CD4-positive, alpha-beta T cell treated with Interleukin-4 for 4 hours (primary cell): ENCODE measurements at regions not wholly inside any gene's neighbourhood (a gene's known extent, or its start where the extent isn't known, plus 50 kb on each side); places are given as distances from the start of the nearest gene placed in this dataset.
"Not testable (repeated sequence)": the region's sequence is repeated elsewhere in the genome, so short reads cannot be mapped to it uniquely, and the experiment has no call there.

ENCODE experiments used
- DNase-seq: peaks from one replicate; pipeline ENCODE4 v3.0.0-alpha.2; 2020

DNA sequence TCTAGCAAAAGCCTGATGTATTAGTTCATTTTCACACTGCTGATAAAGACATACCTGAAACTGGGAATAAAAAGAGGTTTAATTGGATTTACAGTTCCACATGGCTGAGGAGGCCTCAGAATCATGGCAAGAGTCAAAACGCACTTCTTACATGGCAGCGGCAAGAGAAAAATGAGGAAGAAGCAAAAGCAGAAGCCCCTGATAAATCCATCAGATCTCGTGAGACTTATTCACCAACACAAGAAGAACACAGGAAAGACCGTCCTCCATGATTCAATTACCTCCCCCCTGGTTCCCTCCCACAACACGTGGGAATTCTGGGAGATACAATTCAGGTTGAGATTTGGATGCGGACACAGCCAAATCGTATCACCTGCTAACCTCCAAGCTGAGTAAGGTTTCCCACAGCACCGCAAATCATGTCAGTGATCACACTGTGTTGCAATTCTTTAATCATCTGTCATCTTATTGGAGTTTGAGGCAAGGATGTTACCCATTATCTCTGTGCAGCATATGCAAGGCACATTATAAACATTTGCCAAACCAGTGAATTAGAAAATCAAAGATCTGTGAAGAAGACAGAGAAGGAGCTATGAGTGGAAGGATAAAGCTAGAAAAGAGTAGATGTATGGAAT lies 128.5 kb downstream of the ZNF281 start:
- no peak for DNase-seq

GRCh38 chr1:200279810-200280411 lies 129.9 kb downstream of the ZNF281 start:
- DNase-seq, result peak; percentile 38

- no peak for DNase-seq
Observed at GRCh38 chr1:200275816-200276453, 133.9 kb downstream of the ZNF281 start.

GRCh38 chr1:200275415-200275814 lies 134.4 kb downstream of the ZNF281 start:
- no peak for DNase-seq

GRCh38 chr1:200274116-200274515 lies 135.7 kb downstream of the ZNF281 start:
- DNase-seq, result no peak

DNA sequence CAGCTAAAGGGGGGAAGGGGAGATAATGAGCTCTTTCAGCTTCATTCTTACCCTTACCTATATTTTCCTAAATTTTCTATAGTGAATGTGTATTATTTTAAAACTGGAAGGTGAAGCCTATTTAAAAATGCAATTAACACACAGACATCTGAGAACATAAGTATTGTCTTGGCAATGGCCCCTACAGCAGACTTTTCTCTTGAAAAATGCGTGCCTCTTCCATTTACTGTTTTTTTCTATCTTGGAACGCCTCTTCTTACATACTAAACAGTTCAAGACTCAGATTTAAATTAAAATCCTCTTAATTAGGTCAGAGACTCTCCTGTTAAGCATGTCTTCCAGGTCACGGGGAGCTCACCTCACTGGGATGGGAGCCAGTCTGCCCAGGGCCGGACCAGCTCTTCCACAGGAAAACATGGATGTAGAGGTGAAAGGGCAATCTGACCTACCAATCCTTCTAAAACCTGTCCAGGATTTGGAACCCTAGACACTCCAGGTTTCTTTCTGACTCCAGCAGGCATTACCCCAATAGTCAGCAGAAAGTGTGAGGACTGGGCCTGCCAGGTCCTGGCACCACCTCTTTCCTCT lies 137.3 kb downstream of the ZNF281 start:
- DNase-seq, result no peak

GRCh38 chr1:200269256-200269655 lies 140.6 kb downstream of the ZNF281 start:
- DNase-seq, result no peak

DNA sequence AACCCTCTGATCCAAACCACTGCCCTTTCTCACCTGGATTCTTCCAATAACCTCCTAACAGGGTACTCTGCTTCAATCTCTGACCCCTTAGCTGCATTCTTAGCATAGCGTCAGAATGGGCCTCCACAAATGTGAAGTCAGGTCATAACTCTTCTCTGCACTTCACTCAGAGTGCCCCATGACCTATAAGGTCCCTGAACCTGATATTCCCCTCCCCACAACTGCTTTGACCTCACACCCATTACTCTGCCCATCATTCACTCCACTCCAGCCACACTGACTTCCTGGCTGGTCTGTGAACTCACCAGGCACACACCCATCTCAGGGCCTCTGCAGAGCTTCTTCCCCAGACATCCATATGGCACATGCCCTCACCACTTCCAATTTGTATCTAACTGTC lies 141.9 kb downstream of the ZNF281 start:
- no peak for DNase-seq

DNA sequence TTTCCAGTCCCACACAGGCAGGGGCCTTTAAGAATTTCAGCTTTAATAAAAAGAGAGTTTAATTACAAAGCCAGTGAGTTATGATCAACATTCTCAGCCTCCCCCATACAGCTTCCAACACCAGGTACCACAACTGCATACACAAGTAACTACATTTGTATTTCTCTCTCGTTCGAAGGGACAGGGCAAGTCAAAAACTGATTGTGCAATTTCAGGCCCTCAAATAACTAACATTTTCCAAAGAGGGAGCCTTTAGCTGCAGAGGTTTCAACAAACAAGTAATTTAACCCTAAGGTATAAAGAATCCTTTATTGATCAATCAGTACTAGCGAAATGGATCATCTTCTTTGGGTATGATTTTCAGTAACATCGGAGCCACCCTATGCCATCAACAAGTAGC lies 142.4 kb downstream of the ZNF281 start:
- DNase-seq, result no peak

GRCh38 chr1:200266871-200267270 lies 143.0 kb downstream of the ZNF281 start:
- DNase-seq, result no peak

DNA sequence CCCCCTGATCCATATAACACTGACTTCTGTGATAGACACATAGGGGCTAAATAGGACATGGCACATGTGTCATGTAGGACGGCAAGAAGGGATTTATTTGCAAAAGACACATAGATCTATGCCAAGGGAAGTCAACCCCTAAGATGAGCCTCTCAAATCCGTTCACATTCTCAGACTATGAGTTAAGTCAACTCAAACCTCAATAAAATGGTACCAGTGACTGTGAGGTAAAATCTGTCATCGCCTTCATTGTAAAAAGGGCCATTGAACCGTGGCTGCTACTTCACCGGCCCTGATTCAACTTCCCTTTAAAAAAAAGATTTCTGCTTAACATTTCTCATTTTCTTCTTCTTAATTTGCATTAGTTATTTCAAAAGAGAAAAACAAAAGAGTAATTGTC lies 144.0 kb downstream of the ZNF281 start:
- no peak for DNase-seq

DNA sequence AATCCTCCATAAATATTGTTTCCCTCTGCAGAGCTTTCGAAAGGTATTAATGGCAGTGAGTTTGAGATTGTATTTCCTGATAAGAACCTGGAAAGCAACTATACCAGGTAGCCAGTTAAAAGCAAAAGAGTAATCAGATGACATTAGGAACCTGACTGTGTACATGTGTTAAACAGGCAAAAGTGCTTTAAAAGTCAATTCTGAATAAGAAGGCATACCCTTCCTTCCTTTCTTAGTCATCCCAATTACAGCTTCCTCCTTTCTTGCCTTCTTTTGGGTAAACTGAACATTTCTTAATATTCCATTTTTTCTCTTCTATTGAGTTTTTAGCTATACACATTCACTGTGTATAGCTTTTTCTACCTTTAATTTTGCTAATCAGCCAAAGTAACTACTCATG lies 144.7 kb downstream of the ZNF281 start:
- no peak for DNase-seq

DNA sequence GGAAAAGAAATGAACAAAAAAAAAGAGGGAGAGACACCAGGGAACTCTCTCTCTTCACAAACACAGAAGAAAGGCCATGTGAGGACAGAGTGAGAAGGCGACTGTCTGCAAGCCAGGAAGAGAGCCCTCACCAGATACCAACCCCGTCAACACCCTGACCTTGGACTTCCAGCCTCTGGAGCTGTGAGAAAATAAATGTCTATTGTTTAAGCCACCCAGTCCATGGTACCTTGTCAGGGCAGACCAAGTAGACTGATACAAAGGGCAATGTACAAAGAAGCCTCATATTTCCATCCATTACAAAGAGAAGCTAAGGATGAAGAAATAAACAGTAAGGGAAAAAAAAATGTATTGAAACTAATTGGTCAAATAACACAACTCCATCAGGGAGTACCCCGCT lies 146.6 kb downstream of the ZNF281 start:
- no peak for DNase-seq

- no peak for DNase-seq
Observed at GRCh38 chr1:200262326-200262965, 147.4 kb downstream of the ZNF281 start.

GRCh38 chr1:200260597-200261335 lies 149.1 kb downstream of the ZNF281 start:
- DNase-seq, result no peak

DNA sequence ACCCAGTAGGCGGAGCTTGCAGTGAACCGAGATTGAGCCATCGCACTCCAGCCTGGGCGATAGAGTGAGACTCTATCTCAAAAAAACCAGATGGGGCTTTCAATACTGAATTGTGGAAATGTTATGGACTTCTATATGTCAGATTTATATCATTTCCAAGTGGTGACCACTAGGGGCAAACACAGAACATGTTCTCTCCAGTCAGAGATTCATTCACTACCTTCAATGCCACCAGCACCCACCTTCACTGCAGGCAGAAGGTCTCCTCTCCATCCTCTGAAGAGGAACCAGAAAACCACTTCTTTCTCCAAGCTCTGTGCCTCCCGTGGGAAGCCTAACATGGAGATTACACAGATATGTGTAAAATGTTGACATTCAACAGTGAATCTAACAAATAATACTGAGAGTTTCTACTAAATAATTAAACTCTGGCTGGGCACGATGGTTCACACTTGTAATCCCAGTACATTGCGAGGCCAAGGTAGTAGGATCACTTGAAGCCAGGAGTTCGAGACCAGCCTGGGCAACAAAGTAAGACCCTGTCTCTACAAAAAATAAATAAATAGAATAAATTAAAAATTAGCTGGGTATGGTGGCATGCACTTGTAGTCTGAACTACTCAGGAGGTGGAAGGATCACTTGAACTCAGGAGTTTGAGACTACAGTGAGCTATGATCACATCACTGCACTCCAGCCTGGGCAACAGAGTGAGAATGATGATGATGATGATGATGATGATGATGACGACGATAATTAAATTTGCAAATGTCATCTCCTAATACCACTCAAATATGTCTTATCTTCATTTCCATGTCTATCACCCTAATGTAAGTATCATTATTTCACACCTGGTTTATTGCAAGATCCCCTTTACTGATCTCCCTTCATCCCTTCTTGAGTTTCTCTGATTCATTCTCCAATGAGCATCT lies 151.1 kb downstream of the ZNF281 start:
- DNase-seq, result peak; percentile 28

DNA sequence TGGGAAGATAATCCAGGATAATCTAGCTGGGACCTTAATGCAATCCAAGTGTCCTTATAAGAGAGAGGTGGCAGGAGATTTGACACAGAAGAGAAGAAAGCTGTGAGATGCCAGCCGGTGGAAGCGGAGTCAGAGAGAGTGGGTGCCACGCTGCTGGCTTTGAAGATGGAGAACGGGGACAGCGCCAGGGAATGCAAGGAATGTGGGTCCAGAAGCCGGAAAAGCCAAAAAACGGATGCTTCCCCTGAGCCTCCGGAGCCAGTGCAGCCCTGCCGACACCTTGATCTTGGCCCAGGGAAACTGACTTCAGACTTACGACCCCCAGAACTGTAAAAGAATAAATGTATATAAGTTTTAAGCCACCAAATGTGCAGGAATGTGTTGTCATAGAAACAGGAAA lies 152.6 kb downstream of the ZNF281 start:
- no peak for DNase-seq

GRCh38 chr1:200254602-200255001 lies 155.2 kb downstream of the ZNF281 start:
- not testable (repeated sequence) for DNase-seq

GRCh38 chr1:200253774-200254495 lies 155.9 kb downstream of the ZNF281 start:
- no peak for DNase-seq

DNA sequence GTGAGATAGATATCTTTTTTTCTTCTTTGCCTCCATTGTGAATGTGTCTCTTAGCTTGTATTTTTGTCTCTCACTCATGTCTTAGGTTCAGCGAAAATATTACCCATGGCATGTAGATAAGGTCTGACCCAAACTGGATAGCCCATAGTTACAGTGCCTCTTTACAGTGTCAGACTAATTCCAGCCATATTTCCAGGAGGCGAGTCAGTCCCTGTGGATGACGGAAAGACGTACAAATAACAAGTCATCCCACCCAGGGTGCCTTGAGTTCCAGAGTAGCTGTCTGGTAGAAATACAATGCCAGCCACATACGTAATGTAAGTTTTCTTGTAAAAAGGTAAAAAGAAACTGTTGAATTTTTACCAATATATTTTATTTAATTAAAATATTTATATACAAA lies 157.3 kb downstream of the ZNF281 start:
- DNase-seq, result no peak

DNA sequence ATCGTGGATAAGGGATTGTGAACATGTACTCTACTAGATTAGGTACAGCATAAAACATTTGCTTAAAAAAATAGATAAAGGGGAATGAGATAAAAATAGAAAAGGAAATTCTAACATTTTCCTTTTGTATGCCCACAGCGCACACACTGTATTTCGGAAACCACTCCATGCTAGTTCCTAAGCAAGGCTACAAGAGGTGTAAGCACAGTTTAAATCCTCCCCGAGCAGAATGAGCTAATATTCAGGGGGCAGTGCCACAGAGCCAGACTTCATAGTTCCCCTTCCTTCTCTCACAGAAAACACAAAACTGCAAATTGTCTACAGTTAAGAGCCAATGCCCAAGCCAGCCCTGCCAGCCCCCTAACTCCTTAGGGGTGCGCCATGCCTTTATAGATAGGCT lies 159.4 kb downstream of the ZNF281 start:
- DNase-seq, result no peak
